ENCODE measurements at regions not wholly inside any gene's neighbourhood (a gene's known extent, or its start where the extent isn't known, plus 50 kb on each side); places are given as distances from the start of the nearest gene placed in this dataset.

DNA sequence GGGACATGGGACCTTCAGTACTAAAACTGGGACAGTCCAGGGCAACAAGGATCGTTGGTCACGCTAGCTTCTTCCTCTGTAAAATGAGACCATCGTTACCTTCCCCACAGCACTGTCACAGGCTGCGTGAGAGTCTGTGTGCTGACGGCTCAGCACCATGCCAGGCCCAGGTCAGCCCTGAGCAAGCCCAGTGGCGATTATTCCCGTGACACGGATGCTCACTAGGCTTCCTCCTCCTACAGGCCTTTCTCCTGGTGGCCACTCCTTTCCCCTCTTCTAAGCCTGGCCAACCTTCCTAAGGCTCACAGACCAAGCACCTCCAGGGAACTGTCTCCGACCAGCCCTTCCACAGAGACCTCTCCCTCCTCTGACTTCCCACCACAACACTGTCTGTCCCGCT, 69.3 kb upstream of the RUNX3 start:
- no peak for DNase-seq

DNA sequence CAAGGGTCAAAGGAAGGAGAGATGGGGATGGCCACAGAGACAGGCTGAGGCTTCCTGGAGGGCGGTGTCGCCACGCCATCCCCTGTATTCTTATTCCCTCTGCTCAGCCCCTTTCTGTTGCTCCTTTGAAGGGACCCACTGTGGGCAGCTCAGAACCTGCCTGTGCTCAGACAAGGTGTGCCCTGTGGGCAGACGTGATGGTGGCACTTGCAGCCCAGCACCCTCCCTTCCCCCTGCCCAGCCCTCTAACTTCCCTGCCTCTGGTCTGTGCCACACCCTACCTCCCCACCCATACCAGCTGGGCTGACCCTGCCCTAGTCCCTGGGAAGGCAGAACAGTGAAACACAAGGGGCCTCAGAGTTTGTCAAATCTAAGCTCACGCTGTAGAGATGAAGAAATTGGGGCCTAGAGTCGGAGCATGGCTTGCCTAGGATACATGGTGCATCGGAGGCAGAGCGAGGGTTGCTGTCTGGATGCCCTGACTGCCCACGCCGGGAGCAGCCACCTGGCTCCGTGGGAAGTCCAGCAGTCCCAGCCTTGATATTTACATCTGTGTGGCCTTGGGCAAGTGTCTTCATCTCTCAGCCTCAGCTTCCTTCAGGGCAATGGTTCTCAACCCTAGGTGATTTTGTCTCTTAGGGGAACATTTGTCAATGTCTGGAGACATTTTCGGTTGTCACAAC, 68.6 kb upstream of the RUNX3 start:
- DNase-seq: no peak

DNA sequence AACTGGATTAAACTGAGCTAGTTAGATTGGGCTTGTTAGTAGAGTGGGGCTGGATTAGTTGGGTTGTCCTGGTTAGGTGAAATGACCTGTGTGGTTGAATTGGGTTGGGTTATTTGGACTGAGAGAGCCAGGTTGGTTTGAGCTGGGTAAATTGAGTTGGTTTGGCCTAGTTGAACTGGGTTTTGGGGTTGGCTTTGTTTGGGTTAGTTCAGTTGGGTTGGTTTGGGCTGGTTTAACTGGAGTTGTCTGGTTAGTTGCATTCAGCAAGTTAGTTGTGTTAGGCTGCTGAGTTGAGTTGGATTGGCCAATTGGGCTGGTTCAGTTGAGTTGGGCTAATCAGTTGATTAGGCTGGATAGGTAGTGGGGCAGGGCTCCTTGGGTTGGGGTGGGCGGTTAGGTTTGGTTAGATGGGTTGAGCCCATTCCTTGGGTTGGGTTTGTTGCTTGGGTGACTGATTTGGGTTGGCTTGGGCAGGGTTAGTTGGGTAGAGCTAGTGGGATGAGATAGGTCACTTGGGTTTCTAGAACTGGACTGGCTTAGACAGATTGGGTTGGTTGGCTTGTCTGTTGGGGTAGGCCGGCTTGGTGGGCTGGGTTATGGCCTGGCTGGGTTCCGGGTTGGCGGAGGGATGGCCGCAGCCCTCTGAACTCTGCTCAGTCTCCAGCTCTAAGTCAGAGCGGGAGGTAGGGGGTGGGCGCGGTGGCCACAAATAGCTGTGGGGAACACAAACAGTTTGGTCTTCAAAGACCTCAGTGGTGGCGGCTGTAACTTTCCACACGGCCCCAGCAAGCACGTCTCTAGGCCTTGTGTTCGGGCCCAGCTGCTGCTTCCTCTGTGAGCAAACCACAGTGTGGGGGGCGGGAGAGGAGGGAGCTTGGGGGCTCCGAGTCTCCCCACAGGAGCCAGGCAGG, 67.2 kb upstream of the RUNX3 start:
- no peak for DNase-seq

DNA sequence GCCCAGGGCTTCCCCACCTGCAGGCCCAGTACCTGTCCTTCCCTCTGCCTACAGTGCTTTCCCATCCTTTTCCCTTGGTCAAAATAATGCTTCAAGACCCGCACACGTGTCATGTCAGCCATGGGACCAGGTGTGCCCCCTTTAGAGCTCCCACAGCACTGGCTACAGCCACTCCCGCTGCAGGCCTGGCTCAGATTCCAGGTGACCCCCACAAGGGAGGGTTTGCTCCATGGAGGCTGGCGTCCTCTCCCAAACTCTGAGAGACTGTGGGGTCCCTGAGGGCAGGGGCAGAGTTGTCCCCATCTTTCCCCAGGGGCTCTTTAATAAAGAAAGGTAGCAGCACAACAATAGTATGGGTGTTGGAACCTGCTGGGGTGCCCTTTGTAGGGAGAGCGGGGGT, 66.4 kb upstream of the RUNX3 start:
- no peak for DNase-seq

DNA sequence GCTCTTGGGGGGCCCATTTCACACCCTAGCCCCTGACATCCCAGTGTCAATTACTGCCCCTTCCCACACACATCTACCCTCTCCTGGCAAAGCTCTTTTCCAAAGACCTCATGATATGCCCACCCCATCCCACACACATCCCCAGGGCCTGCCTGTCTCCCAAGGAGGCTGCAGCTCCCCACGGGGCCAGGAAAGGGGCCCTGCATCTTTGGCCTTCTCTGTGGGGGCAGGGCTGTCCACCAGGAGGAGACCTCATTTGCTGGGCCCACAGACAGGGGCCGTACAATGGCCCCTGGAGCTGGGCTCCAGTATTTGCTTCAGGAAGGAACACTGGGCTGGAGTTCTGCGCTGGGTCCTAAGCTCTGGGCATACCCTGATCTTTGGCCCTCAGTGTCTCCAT, 65.6 kb upstream of the RUNX3 start:
- DNase-seq: no peak

DNA sequence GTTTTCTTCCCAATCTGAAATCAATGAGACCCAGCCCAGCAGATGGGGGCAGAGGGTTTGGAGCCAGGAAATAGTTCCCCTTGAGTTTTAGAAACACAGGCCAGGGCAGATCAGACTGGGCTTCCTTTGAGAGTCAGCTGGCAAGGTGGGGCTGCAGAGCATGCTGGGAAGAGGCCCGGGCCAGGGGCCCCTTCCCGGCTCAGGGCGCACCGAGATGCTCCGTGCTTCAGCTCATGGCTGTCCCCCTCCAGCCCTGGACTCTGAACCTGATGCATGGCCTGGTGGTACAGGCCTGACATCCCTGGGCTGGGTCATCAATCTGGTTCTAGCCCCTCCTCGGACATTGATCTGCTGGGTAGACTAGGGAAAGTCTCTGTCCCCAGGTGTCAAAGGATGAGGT, 65.1 kb upstream of the RUNX3 start:
- no peak for DNase-seq

DNA sequence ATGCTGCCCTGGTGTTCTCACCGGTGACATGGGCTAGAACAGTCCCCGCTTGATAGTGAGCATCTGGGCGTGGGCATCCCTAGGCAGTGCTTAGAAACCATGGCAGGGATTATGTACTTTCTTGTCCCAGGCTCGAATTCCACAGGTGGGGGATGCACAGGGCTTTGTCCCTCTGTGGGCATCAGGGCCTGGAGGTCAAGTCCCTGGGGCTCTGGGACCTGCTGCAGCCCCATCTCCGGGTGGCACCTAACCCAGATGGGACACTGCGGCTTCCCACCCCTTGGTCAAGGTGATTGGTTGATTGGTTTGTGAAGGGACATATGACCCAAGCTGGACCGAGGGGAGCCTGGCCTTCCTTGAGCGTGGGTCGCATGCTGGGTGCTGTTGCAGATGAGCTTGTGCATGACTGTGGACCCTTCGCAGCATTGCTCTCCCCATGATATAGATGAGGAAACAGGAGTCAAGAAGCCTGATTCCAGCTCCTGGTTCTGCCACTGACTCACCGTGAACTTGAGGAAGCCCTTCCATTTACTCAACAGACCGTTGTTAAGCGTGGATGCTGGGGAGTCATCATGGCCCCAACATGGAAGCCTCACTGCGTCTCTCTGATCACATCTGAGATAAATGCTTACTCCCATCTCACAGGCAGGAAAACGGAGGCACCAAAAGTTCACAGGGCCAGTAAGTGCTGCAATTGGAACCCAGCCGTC, 64.0 kb upstream of the RUNX3 start:
- DNase-seq: no peak

DNA sequence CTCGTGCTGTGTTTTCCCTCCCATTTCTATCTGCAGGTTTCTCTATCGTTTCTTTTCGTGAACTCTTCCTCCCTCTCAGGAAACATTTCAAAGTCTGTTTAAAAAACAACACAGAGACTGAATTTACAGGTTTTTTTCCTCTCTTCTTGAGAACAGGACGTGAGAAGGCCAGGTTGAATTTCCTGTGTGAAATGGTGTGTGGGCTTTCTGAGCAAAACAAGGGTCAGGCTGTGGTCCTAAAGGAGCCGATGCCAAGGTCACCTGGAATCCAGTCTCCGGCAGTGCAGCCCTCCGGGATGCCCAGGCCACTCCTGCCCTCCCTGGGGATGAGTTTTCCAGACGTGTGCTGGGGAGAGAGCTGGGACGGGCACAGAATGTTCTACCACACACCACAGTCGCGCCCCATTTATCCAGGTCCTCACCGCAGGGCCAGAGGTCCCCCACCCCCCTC, 62.7 kb upstream of the RUNX3 start:
- no peak for DNase-seq

DNA sequence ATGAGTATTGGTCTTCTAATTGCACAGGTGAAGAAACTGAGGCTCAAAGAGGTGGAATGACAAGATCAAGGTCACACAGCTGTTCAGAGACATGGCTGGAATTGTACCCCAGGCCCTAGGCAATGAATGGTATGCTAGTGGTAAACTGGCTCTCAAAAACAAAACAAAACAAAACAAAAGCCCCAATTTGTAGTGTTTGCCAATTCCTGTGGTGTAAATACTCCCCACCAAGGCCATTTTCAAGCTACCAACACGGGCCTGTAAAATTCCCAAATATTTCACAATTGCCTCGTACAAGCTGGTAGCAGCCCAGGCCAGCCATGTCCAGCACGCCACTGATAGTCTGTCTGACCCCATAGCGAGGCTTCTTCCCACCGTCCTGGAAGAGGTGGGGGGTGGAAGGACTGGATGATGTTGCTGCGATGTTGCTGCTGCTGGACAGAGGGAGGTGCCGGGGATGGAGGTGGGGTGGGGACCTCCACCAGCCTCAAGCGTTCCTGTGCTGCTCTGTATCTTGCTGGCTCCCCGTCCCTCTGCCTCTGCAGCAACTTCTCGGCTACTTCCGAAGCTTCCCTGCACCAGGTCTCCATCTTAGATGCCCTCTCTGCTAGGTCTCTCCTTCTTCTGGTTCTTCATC, 62.2 kb upstream of the RUNX3 start:
- no peak for DNase-seq

DNA sequence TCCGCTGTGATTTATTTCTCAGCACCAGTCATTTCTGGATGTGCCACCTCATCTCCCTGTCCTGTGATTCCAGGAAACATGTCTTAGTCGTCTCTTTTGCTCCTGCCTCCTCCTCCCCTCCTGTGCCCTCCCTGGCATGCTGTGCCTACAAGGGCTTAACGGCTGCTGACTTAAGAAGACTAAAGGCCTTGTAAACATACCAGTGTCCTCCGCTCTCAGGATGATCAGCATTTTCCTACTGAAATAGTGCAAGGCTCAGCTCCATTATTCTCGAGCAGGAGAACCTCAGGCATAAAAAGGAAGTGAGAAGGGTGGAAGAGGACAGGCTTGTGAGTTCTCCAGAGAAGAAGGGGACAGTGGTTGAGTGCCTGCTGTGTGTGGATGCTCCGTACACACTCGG, 61.6 kb upstream of the RUNX3 start:
- no peak for DNase-seq

DNA sequence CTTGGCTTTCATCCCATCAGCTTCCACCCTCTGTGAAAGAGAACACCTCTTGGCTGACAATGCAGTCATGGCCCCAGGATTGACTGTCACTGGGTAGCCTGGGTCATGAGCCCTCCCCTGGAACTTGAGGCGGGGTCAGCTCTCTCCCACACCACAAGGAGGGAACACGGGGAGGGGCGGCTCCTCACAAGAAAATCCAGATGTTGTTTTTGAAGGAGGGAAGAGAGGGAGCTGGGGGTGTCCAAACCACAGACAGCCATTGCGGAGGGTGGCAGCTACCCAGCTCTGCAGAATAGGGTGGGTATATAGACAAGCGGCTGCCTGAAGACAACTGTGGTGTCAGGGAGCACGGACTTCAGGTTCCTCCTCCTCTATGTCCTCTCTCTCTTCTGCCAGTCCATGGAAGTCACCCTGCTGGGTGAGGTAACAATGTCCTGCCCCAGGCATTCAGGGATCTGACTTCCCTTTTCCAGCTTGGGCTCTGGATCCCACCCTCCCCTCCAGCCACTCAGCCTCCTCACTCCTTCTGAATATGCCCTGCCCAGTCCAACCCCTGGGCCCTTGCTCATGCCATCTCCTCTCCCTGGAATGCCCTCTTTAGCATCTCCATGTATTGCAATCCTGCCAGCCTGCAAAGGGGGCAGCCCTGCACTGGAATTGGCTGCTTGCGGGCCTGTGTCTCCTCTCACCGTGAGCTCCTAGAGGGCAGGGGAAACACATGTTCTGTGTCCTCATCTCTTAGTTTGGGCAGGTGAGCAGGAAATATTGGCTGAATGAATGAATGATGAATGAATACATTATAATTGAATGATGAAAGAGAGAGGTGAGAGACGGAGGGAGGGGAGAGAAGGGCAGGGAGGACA, 60.9 kb upstream of the RUNX3 start:
- DNase-seq: no peak

DNA sequence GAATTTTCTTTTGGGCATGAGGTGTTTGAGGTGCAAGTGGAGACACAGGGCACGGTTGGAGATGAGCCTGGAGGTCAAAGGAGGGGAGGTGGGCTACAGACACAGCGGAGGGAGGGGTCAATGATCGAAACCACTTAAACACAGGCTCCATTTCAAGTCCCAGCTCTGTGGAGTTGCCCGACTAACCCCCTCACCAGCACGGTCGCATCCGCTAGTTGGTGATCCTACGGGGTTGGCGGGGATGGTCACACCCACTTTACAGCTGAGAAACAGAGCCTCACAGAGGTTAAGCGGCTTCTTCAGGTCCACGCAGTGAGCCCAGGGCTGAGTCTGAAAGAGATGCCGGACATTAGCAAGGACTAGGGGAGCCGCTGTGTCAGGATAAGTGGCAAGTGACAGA, 60.1 kb upstream of the RUNX3 start:
- no peak for DNase-seq

DNA sequence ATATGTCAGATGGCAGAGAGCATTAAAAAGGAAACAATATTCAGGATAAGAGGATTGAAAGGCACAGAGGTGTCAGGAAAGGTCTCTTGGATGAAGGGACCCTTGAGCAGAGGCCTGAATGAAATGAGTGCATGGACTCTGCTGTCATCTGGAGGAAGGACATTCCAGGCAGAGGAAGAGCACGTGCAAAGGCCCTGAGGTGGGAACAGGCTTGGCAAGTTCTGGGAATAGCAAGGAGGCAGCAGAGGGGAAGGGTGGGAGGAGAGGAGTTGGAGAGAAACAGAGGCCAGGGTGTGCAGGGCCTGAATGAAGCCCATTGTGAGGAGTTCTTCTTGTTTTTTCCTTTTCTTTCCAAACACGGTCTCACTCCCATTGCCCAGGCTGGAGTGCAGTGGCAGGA, 59.0 kb upstream of the RUNX3 start:
- DNase-seq: no peak

DNA sequence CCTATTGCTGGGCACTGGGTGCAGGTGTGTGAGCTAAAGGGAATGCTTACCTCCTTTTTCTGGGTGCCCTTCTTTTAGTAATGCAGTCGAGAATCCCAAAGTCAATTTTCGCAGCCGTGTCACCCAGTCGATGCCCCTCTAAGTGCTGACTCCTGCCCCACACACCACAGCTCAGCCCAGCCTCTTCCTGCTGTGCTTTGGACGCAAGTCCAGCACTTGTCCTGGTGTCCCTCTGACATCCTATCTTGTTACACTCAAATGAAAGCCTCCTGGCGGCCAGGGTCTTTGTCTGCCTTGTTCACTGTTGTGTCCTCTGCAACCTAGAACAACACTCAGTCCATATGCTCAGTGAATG, 58.5 kb upstream of the RUNX3 start:
- no peak for DNase-seq

DNA sequence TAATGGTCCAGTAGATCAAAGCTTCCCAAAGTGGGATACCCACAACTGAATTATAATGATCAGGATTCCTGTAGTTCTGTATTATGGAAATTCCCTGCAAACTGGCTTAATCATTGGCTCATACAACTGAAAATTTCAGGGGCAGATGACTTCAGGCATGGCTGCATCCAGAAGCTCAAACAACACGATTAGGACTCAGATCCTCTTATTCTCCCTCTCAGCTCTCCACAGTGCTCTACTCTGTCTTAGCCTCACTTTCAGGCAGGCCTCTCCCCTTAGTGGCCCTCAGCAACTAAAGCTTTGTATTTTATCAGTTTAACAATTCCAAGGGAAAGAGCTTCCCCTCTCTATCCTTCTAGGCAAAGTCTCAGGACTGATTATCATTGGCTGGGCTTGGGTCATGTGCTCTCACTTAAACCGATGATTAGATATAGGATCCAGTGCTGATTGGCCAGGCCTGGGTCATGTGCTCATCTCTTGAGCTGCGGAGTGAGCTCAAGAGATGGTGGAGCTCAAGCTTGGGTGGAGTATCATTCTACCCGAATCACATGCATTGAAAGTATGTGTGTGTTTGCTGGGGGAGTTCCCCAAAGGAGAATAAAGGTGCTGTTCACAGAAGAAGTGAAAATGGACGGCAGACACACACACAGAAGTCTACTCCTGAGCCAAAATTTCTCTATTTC, 57.9 kb upstream of the RUNX3 start:
- no peak for DNase-seq

DNA sequence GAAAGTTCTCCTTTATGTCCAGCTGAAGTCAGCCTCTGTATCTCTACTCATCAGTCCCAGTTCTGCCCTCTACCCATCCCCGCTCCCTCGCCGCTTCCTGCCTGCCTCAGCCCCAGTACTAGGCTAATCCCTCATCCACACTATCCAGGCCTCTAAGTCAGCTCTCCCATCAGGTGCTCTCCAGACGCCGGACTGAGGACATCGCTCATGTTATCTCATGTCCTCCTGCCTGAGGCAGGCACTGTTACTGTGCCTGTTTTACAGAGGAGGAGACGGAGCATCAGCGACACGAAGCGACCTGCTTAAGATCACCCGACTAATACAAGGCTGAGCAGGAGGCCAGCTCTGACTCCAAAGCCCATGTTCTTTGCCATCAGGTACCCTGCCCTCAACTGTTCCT, 57.3 kb upstream of the RUNX3 start:
- no peak for DNase-seq

DNA sequence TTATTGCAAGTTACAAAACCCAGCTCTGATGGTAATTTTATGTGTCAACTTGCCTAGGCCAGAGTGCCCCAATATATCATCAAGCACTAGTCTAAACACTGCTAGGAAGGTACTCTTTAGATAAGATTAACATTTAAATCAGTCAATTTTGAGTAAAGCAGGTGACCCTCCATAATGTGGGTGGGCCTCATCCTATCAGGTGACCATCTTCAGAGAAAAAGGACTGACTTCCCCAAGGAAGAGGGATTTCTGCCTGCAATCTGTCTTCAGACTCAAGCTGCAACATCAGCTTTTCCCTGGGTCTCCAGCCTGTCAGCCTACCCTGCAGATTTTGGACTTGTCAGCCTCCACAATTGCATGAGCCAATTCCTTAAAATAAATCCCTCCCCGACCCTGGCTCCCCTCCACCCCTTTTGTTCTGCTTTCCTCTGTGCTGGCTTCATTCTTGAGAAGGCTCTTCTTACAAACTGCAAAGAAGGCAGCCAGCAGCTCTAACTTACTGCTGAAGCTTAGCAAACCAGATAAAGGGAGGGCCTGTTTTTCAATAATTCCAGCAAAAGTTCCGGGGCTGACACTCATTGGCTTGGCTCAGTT, 56.4 kb upstream of the RUNX3 start:
- DNase-seq: no peak

DNA sequence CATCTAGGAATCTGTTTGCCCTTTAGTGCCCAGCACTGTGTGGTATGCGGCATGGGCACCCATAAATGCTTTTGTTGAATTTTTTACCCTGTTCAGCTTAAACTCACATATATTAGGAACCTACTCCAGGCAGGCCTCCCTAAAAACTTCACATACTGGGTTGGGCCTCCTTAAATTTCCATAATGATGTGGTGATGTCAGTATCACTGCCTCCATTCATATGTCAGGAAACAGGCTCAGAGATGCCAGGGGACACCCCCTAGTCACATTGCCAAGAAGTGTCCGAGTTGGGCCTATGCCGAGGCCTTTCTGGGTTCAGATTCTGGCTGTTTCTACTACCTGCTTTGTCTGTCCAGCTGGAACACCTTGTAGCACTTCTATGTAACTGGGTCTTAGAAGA, 55.7 kb upstream of the RUNX3 start:
- DNase-seq: no peak

DNA sequence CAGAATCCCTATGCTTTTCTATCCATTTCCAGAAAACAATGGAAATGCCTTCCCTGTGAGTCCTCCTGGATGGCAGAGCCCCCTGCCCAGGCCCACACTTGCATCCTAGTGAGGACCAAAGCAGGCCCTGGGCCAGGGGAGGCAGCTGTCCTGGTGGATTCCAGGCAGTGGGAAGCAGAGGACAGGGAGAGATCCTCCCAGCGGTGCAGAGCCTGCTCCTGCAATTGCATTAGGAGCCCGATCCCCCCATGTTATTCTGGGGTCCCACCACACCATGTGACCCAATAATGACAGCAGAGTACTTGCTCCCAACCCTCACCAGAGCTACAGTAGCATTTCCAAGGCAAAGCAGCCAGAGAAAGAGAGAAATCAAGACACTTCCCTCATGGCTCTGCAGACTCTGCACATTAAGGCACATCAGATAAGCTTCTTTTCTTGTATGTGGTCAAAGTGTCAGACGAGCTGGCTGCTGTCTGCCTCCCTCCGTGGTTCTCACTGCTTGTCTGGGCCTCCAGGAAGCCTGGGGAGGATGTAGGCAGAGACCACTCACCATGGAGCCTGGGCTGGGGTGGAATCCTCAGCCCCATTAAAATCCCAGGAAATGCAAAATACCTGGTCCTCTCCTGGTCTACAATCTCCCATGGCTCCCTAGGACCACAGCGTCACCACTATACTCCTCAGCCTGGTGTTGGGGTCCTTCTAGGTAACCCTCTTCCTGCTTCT, 54.9 kb upstream of the RUNX3 start:
- DNase-seq: no peak

DNA sequence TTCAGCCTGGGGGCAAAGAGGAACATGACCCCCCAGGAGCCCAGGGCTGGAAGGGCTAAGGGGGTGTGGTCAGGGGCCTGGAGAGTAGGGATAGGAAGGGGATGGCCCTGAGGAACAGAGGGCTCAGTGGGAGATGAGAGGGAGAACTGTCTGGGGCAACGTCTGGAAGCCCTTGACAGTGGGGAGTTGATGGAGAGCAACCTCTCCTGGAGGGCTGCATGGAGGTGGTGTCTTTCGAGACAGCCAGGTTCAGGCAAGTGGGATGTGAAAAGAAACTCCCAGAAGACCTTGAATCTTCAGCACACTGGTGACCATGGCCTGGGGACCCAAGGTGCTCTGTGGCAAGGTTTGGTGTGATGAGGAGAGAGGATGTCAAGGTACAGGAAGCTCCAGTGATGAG, 54.2 kb upstream of the RUNX3 start:
- no peak for DNase-seq

Measured in NCI-H524 treated with DMSO at 0.1 percent for 48 hours (cell line).